HG03571 (cell line): ENCODE measurements at regions not wholly inside any gene's neighbourhood (a gene's known extent, or its start where the extent isn't known, plus 50 kb on each side); places are given as distances from the start of the nearest gene placed in this dataset.
"Not testable (repeated sequence)": the region's sequence is repeated elsewhere in the genome, so short reads cannot be mapped to it uniquely, and the experiment has no call there.

Experiments
- ATAC-seq: cut with Tn5 transposase; IDR thresholded peaks from one replicate; pipeline ENCODE4 v1.9.1; 2021; ENCODE audit not compliant: unreplicated experiment

DNA sequence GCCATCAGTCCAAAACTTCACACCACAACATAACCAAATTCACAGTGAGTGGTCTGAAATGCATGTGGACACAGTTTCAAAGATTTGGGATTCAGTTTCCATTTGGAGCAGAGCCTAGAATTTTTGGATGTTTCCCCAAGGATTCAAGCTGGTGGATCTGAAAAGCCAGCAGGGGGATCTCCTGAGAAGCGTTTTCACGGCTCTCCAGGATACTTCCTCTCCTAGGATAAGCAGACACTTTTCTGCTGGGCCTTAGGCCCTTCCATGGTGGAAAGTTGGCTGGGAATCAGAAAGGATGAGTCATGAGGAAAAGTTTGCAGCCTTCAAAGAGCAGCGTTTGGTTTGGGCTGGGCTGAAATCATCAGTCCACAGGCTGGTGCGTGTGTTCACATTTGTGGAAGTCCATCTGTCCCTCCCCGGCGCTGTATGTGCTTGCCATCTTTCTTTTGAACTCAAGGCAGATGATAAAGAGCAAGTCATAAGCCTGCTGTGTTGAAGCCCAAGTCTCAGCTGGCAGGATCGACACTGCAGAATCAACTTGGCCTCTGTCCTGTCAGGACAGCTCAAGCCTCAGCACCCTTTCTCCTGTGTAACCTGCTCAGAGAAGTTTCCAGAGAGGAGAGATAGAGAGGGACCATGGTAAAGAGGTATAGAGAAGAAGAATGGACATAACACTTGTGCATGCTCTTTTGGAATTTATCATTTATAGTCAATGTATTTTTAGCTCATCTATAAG is 152.6 kb upstream of the MSX2 start:
- no peak for ATAC-seq

DNA sequence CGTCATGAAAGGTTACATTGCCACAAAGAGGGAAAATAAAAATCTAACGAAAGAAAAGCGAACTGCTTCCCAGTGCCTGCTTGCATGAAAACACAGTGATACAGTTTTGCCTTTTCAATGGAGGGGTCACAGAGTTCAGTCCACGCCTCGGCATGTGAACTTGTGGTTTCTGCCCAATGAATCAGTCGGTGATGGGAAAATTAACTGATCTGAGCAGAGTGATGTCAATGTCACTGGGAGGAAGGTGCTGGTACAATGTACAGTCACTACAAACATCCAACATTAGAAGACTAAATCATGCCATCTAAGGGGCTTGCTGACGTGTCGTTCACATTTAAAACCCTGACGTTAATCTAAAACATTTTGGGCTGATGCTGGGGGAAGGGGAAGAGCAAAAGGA is 151.8 kb upstream of the MSX2 start:
- ATAC-seq, result no peak

DNA sequence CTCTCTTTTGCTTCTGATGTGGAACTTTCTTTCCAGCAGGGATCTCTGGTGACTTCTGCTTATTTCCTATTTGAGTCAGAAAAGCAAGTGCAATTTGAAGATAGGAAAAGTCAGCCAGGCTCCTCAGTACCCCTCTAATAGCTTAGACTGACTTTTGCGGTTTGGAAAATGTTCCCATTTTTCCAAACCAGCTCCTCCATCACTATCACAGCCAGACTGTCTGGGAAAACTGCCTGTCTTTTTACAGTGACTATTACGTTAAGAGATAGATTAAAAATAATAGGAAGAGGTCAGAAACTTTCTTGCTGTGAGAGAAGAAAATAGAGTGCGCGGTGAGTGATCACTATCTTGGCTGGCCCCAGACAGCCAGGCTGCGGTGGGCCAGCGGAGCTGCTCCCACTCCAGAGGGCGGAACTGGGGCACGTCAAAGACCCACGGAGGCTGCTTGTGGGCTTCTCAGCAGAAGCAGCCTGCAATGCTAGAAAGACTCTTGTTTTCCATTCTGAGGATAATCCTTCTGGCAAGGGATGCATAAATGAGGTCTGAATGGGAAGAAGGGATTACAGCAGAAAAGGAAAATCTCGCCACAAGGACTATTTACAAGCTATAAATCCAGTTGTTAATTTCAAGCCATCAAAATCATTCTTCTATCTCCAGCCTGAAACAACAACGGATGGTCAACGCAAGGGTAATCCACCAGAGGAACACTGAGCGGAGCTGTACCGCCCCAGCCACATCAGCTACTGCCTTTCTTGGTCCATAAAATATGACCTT is 151.0 kb upstream of the MSX2 start:
- ATAC-seq, result no peak

DNA sequence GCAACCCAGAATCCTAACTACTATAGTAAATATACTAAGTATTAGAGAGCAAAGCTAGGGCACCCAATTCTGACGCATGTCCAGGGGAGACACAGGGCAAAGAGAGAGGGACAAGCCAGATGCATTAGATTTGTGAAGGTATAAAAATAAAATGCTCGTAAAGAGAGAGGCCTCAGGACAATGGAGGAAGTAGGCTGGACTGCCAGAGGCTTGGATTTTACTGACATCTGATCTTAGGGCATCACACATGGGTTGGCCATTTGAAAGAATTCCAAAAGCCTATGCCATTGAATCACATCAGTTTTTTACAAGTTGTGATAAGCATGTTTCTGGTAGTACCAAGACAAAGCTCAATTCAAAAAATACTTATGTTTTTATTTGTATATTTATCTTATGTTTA is 149.3 kb upstream of the MSX2 start:
- ATAC-seq, result no peak

DNA sequence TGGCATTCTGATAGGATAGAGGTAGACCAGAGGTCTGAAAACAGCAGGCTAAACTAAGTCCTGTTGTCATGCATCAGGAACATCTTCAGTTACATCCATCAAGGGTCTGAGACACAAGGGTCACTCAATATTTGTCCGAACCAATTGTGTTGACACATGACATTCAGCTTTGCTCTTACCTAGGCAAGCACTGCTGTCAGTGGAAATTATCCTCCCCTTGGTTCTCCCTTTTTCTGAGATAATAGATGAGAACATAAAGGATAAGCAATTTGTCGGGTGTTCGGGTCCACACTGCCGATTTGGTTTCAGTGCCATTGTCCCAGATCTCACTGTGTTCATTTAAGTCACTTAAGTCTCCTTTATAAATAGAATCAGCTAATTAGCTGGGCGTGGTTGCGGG is 148.3 kb upstream of the MSX2 start:
- ATAC-seq, result no peak

DNA sequence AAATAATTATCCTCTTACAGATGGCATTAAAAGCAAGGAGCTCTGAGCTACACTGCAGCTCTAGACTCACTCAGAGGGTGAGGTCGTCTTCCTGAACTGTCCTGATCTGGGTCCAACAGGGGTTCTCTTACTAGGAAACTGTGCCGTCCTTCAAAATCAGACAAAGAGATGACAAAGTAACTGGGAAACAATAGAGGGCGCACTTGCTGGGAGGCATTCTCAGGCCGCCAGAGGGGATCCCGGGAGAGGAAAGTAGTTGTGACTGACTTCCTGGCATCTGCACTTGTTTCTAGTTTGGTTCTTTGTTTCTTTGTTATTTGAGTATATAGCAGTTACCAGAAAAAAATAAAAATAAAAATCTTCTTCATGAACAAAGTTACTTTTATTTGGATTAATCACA is 142.9 kb upstream of the MSX2 start:
- ATAC-seq, result no peak

DNA sequence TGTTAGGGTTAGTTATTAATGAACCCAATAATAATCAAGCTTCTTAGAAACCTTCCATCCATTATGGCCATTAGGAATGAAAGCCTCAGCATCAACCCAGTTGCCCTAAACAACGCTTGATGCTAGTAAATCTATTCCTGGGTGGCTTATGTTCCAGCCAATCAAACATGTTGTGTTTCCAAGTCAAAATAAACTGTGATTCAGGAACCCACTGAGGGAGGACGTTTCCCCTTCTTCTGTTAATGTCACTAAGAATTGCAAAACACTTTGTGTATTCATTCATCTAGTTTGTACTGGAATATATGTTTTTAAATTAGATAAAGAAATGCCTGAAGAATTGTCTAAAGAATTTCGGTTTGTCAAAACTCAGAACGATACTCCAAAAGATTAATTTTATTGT is 142.5 kb upstream of the MSX2 start:
- ATAC-seq, result no peak

DNA sequence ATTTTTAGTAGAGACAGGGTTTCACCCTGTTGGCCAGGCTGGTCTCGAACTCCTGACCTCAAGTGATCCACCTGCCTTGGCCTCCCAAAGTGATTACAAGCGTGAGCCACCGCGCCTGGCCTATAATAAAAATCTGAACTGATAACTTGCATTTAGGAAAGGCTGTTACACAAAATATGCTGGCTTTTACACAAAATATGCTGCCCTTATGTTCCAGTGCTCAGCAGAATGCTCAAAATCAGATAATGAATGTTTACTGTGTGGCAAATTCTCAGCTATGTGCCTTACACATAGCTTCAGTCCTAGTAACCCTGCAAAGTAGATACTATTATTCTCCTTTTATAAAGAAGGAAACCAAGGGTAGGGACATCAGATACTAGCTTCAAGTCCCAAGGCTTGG is 141.3 kb upstream of the MSX2 start:
- no peak for ATAC-seq

DNA sequence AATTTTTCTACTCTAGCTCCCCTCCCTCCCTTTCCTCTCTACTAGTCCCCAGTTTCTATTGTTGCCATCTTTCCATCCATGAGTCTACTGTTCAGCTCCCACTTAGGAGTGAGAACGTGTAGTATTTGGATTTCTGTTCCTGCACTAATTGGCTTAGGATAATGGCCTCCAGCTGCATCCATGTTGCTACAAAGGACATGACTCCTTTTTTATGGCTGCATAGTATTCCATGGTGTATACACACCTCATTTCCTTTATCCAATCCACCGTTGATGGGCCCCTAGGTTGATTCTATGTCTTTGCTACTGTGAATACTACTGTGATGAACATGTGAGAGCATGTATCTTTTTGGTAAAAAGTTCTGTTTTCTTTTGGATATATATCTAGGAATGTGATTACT is 138.9 kb upstream of the MSX2 start:
- ATAC-seq, result no peak

DNA sequence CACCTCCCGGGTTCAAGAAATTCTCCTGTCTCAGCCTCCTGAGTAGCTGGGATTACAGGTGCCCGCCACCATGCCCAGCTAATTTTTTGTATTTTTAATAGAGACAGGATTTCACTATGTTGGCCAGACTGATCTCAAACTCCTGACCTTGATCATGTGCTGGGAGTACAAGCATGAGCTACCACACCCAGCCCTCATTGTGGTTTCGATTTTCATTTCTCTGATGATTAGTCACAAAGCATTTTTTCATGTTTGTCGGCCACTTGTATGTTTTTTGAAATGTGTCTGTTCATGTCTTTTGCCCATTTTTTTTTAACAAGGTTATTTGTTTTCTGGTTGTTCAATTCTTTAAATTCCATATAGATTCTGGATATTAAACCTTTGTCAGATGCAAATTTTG is 138.2 kb upstream of the MSX2 start:
- ATAC-seq, result not testable (repeated sequence)

DNA sequence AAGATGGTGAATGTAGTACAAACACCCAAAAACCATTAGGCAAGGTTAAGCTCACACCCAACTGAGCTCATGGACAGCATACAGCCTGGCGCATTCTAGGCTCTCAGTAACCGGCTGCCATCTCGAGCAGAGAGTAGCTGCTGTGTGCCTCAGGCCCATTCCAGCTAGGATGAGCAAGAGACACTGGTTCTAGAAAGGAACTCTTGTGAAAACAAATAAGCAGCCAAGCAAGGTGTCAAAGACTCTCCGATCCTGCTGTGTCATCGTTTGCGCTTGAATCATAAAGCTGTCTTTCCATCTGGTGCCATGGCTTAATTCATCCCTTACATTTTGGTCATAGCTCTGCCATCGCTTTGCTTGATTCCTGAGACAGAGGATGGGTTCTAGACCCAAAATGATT is 135.4 kb upstream of the MSX2 start:
- no peak for ATAC-seq

DNA sequence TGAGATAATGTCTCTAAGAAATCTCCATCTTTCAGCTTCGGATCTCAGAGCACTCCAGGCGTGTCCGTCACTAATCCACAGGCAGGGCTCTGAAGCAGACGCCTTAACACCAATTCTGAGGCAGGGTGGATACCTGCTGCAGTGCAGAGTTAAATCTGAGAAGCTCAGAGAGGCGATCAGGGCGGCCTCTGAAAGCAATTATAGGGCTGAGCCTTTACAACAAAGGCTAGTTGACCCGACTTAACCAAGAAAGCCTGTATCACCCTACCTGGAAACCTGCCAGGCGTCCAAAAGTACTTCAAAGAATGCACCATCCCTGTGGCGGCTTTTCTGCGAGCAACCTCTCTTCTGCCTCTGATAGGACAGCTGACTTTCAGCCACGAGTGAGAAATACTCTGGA is 134.8 kb upstream of the MSX2 start:
- no peak for ATAC-seq

DNA sequence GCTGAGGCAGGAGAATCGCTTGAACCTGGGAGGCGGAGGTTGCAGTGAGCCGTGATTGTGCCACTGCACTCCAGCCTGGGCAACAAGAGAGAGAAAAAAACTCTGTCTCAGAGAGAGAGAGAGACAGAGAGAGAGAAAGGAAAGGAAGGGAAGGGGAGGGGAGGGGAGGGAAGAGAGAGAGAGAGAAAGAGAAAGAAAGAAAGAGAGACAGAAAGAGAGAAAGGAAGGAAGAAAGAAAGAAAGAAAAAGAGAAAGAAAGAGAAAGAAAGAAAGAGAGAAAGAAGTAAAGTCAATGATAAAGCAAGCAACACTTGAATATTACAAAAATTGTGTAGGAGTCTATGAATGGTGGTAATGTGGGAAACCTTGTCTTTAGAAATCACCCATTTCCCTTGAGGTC is 133.6 kb upstream of the MSX2 start:
- ATAC-seq, result no peak

DNA sequence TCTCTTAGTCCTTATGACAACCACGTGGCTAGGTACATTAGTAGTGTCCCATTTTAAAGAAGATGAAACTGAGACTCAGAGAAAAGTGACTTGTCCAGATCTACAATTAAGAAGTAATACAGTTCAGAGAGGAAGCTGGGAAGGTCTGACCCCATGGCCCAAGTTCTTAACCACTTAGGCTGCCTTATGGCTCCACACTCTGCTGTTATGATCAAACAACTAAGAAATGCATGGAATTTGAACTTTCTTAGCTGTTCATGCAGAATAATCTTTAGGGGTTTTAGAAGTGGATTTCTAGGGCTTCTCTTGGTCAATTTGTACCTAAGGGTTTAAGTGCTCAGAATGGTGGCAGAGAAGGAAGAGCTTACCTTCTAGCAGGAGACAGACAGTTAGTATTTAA is 128.0 kb upstream of the MSX2 start:
- no peak for ATAC-seq

DNA sequence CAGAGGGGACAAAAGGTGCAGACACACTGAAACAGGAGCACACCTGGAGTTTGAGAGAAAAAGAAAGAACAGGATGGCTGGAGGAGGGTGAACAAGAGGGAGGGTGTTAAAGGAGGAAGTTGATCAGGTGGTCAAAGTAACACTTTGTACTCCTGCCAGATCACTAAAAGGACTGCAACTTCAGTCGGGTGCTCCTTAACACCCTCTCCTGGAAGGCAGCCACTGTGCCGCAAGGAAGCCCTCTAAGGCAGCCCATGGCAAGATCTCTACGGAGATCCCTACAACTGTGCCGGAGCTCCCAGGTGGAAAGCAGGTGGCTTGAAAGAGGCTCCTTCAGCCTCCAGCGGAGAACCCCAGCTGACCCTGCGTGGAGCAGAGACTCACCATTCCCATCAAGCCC is 124.4 kb upstream of the MSX2 start:
- no peak for ATAC-seq

DNA sequence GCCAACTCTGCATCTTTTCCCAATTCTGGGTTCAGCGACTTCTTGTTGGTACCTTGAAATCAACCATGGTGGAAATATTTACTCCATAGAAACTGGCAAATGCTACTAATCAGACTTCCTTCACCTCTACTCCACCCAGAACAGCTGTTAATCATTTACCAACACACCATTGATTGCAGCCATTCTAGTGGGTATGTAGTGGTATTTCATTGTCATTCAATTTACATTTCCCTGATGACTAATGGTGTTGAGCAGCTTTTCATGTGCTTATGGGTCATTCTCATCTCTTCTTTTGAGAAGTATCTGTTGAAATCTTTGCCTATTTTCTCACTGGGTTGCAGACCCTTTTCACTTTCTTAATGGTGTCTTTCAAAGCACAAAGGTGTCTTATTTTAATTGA is 122.4 kb upstream of the MSX2 start:
- ATAC-seq, result no peak

DNA sequence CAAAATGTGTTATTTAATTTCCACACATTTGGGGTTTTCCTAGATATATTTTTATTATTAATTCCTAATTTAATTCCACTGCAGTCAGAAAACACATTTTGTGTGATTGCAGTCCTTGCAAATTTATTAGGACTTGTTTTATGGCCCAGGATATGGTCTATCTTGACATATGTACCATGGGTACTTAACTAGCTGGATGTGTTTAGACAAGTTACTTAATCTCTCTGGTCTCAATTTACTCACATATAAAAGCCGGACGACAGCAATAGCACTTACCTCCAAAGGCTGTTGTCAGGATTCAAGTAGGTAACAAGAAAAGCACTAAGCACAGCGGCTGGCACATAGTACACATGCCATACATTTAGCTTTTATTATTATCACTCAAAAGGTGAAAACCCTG is 118.2 kb upstream of the MSX2 start:
- ATAC-seq, result no peak

DNA sequence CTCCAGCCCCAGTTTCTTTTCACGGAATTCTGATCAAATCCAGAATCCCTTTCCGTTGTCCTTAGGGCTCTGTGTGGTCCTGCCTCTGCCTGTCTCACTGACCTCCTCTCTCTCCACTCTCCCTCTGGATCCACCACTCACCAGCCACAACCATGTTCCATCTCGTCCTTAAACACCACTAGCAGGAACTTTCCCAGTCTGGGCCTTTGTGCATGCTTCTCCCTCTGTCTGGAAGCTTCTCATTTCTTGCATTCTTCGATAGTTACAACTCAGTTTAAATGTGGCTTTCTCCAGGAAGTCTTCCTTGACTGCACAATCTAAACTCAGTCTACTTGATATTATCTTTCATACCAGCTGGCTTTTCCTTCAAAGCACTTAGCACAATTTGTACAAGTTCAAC is 117.7 kb upstream of the MSX2 start:
- ATAC-seq, result no peak

DNA sequence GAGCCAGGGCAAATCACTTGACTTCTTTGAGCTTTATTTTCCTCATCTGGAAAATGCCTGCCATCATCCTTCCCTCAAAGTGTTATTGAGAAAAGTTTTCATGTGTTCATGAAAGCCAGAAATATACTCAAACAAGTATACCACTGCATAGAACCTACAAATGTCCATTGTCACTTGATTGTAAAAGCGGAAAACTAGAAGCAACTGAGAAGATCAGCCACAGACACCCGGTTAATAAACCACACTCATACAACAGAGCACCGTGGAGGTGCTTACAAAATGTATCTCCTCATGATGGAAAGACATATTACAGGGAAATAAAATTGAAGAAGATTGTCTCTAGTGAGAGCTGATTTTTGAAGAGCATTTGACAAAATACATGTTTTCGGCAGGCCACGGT is 117.2 kb upstream of the MSX2 start:
- no peak for ATAC-seq

DNA sequence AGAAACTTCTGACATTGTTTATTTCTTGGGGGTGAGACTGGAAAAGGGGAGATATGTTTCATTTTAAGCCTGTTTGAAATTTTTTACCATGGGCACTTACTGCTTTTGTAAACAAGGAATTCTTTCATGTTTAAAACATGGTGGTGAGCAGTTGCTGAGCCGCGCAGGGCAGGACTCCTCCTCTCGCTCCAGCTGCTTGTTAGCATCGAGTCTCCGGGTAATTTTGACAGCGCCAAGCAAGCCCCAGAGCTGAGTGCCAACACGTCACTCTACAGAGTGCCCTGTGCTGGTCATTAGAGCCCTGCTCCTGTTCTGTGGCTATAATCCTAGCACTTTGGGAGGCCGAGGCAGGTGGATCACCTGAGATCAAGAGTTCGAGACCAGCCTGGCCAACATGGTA is 116.5 kb upstream of the MSX2 start:
- ATAC-seq, result no peak

DNA sequence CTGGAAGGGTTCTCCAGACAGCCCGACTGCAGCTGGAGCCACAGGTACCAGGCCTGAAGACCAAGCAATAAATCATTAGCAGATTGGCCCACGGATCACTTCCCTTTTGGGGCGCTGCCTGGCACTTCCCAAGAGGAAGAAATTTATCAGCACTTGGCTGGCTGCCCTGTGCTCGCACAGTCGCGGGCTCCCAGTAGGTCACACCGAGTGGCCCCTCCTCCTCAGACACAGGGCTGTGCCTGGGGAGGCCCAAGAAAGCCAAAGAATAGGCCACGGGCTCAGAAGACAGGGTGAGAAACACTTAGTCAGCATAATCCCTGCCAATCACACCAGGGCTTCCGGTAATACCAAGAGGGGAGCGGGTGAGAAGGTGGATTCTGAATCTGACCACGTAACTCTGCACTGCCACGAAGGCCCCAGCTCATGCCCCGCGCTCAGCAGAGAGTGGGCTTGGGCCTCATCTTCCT is 115.7 kb upstream of the MSX2 start:
- ATAC-seq, result no peak

DNA sequence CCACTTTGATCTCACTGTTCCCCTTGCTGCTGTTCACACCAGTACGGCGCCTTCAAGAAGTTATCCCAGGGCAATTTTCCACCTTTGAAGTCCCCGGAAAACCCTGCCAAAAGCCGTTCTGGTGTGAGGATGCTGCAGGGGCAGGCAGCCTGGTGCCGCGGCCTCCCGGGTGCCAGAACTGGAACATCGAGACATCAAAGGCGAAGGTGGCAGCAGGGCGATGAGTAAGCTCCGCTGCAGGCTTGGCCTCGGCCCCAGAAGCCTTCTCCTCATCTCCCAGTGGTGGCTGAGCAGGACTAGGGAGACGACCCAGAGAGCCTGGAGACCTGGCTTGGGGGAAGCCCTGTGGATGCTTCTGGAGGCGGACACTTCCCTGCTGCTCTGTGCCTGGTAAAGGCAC is 115.3 kb upstream of the MSX2 start:
- no peak for ATAC-seq

DNA sequence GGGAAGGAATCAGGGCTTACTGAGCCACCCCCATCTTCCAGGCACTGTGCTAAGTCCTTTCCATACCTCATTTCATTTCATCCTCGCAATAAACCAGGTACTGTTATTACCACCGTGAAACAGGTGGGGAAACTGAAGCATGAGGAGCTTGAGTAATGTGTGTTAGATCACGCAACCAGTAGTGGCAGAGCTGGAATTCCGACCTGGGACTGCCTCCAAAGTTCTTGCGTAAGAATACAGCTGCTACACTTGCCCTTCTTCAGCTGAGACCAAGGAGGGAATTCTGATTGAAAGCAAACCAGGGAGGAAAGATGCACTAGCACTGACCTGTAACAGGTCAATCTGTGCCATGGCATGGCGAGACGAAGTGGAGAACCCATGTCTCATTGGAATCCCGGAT is 113.4 kb upstream of the MSX2 start:
- ATAC-seq, result no peak
